HG03571 (cell line): ENCODE measurements at regions not wholly inside any gene's neighbourhood (a gene's known extent, or its start where the extent isn't known, plus 50 kb on each side); places are given as distances from the start of the nearest gene placed in this dataset.
"Not testable (repeated sequence)": the region's sequence is repeated elsewhere in the genome, so short reads cannot be mapped to it uniquely, and the experiment has no call there.

Experiments used
- ATAC-seq: cut with Tn5 transposase; IDR thresholded peaks from one replicate; pipeline ENCODE4 v1.9.1; 2021; ENCODE audit not compliant: unreplicated experiment

DNA sequence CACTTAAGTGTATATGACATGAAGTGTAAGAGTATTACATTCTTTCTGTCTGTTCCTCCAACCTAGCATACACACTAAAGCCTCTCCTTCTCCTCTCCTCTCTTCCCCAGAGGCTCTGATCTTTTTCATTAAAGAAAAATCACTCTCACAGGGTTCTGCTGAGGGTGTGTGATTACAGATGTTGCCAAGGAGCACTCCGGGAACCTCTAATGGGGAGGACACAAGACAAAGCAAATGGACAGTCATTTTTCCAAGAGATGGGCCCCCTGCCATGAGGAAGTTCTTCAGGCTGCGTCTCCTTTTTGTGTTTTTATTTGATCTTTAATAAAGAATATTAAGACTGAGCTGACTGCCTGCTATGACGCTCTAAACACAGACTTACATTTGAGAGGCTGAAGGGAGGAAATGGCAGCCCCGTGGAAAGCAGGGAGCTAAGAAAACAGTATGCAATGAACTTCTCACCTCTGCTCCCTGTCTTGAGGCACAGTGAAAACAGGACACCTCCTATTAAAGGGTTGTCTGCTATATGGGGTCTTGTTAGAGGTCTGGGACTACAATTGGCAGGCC lies 578.1 kb downstream of the PIK3C3 start:
- ATAC-seq, result no peak

DNA sequence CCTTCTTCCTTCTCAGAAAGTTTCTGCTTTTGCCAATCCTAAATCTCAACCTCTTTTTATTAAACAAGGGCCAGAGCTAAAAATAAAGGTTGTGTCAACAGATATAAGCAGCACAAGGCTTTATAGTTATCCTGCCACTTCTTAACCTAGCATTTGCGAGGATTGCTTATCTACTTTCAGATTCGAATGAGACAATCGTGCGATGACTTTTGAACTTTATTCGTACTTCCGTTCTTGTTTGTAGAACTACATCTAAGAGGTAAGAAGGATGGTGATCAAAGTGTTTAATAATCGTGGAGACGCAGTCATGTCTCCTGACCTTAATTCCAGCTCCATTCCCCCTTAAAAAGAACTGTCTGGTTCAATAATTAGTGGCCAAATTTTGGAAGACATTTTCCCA lies 578.6 kb downstream of the PIK3C3 start:
- ATAC-seq, result no peak

GRCh38 chr18:42534313-42534712 lies 579.3 kb downstream of the PIK3C3 start:
- ATAC-seq, result no peak

- no peak for ATAC-seq
Measured at GRCh38 chr18:42536442-42536841, 579.0 kb downstream of the RIT2 start.

DNA sequence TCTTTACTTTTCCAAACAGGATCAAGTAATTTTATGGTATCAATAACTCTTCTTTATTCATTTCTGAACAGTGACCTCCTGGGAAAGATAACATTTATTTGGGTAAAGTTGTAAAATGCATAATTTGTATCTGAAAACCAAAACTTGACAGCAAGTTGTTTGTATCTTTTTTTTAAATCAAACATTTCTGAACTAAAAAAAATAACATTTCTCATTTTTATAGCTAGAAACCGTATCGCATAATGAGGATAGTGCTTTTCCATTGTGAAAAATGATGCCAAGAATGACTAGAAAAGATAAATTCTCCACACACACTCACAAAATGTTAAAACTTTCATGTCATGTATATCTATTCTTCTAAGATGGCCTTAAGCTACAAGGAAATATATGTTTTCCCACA lies 578.2 kb downstream of the RIT2 start:
- ATAC-seq, result no peak

DNA sequence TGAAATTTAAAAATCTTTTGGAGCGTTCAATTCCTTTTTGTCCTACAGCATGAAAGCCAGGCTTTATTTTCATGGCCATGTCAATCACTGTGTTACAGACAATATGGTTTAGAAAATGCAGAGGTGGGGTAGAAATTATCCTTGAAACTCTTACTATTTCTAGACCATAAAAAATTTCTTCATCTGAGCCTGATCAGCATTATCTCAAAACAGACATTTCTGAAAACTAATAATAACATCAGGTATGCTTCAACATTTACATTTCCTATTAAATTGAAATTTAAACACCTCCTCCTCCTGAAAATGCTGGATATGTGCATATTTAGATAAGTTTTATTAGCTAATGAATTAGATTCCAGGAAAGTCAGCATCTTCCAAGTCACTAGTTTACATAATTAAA lies 570.6 kb downstream of the RIT2 start:
- no peak for ATAC-seq

DNA sequence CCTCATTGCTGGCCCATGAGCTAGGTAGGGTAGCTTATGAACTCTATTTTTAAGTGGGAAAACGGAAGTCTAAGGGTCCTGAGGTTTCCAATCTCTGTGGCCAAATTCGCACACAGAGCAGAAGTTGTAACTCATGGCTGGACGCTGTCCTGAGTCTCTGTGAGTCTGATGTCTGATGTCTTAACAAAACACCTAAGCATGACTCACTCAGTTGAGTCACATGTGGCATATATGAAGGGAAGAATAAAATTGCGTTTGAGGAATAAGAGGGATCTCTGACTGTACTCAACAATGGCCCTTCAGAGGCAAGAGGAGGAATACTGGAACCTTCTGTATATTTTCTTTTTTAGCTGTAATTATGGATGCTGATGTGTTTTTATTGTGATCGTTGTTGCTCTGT lies 569.7 kb downstream of the RIT2 start:
- no peak for ATAC-seq

DNA sequence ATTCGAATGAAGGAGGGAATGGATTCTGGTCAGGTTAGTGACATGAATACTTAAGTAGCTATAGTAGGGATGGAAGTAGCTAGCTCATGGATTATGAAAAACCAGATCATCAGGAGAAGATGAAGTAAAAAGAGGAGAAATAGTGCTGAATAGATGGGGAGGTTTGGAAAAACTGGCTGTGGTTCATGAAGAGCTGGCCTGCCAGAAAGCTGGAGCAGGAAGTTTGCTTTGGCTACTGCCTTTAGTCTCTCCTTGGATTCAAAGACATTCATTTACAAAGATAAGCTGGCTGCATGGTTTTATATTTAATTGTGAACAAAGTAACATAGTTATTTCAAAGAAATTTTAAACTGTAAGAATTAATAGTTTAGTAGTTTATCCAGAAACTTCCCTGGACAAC lies 567.0 kb downstream of the RIT2 start:
- no peak for ATAC-seq

DNA sequence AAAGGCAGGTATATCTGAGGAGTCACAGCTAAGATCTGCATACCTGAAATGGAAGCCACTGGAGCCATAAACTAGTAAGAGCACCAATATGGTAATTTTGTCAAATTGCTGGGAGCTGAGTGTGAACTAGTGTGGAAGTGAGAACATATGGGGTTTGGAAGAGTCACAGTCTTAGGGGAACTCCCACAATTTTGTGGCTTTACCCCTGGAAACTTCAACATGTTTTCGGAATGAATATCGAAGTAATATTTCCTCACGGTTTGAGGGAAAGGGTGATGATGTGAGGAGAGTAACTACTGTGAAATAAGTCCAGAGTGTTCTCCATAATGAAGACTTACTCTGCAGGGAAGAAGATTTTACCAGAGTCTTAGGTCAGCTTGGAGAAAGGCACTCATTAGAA lies 565.9 kb downstream of the RIT2 start:
- ATAC-seq, result no peak

GRCh38 chr18:42552559-42552958 lies 562.9 kb downstream of the RIT2 start:
- ATAC-seq, result not testable (repeated sequence)

GRCh38 chr18:42559069-42559690 lies 556.3 kb downstream of the RIT2 start:
- no peak for ATAC-seq

GRCh38 chr18:42561521-42561920 lies 554.0 kb downstream of the RIT2 start:
- no peak for ATAC-seq

GRCh38 chr18:42563995-42564394 lies 551.5 kb downstream of the RIT2 start:
- ATAC-seq, result no peak

DNA sequence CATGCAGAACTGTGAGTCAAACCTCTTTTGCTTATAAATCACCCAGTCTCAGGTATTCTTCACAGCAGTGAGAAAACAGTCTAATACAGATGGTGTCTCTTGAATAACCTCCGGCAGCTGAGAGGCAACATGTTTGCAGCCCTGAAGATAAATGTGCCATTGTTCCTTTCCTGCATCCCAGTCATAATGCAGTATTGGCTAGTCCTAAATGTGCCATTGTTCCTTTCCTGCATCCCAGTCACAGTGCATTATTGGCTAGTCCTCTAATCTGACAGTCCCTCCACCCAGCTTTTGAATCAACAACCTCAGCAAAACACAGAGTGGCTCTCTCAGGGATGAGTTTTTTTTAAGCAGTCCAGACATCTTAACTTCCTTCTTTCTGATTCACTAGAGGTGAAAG lies 550.7 kb downstream of the RIT2 start:
- no peak for ATAC-seq

DNA sequence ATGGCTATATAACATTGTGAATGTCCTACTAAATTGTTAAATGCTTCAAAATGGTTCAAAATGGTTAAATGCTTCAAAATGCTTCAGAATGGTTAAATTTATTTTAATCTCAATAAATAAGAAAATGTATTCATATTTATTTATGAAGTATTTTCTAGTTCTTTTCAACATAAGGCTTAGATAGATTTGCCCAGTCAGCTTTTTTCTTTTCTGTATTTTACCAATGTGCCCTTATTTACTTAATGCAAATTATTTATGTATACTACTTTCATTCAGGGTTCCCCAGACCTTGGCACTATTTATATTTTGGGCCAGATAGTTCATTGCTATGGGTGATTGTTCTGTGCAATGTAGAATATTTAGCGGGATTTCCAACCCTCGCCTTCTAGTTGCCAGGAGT lies 546.7 kb downstream of the RIT2 start:
- no peak for ATAC-seq

GRCh38 chr18:42574871-42575270 lies 540.6 kb downstream of the RIT2 start:
- no peak for ATAC-seq

GRCh38 chr18:42576124-42576523 lies 539.4 kb downstream of the RIT2 start:
- no peak for ATAC-seq

- no peak for ATAC-seq
Measured at GRCh38 chr18:42578792-42579191, 536.7 kb downstream of the RIT2 start.

DNA sequence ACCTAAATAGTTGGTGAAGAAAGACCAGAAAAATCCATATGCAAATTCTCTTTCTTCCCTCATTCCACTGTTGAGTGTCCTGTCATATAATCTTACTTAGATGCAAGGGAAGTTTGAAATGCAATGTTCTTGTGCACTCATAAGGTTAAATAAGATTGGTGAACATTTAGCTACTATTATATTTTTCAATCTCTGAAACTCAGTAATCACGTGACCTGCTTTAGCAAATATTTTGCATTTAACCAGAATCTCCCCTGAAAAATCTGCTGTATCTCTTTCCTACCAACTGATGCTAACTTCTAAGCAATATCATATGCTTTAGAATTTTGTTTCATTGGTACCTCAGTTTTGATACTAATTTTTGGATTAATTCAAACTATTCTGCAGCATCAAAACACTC lies 533.2 kb downstream of the RIT2 start:
- no peak for ATAC-seq

DNA sequence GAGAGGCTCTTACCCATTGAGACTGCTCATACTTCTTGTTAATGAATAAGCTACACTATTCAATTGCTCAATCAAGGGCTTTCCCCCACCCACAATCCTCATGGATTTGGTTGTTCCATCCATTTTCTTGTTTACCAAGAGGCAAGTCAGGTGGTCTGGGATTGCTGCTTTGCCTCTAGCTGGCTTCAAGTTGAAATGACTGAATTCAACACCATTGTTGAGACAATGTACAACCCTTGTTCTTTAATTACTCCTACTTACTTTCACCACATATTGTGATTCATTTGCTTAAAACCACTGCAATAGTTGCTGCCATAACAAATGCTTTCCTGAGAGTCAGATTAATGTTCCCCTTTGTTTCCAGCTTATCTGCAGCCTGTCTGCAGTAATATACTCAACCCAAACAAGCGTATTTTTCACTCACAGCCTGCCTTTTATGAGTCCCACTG lies 532.2 kb downstream of the RIT2 start:
- ATAC-seq, result no peak

- ATAC-seq, result no peak
Measured at GRCh38 chr18:42586601-42587000, 528.9 kb downstream of the RIT2 start.

DNA sequence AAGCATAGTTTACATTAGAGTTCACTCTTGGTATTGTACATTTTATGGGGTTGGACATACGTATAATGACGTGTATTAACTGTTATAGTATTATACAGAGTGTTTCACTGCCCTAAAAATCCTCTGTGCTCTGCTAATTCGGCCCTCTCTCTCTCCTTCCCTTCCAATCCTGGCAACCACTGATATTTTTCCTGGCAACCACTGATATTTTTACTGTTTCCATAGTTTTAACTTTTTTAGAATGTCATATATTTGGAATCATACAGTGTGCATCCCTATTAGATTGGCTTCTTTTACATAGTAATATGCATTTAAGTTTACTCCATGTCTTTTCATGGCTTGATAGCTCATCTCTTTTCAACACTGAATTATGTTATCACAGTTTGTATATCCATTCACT lies 526.7 kb downstream of the RIT2 start:
- no peak for ATAC-seq

GRCh38 chr18:42604820-42605219 lies 510.7 kb downstream of the RIT2 start:
- no peak for ATAC-seq
